Nephron progenitor cell (in vitro differentiated cells): ENCODE measurements at regions not wholly inside any gene's neighbourhood (a gene's known extent, or its start where the extent isn't known, plus 50 kb on each side); places are given as distances from the start of the nearest gene placed in this dataset.

Source experiments
- DNase-seq: peaks from one replicate; pipeline ENCODE4 v3.0.0; 2021
- H3K27ac Mint-ChIP-seq: 2 replicates; pipeline ENCODE4 v1.8.0; 2021; ENCODE audit warnings: mild to moderate bottlenecking, moderate library complexity, mixed read lengths
- H3K27me3 Mint-ChIP-seq: 2 replicates; pipeline ENCODE4 v1.8.0; 2021; ENCODE audit warnings: mild to moderate bottlenecking, low read depth, mixed read lengths; ENCODE audit not compliant: poor library complexity
- H3K36me3 Mint-ChIP-seq: 2 replicates; pipeline ENCODE4 v1.8.0; 2021; ENCODE audit warnings: low read depth, mixed read lengths
- H3K4me1 Mint-ChIP-seq: 2 replicates; pipeline ENCODE4 v1.8.0; 2021; ENCODE audit warnings: mixed read lengths
- H3K4me3 Mint-ChIP-seq: 2 replicates; pipeline ENCODE4 v1.8.0; 2021; ENCODE audit warnings: mild to moderate bottlenecking, moderate library complexity, mixed read lengths
- H3K9me3 Mint-ChIP-seq: 2 replicates; pipeline ENCODE4 v1.8.0; 2021; ENCODE audit warnings: mild to moderate bottlenecking, moderate library complexity, mixed read lengths
- TF ChIP-seq, protein P1 (sequence below): fragments of 200-600 bp; sonication (generic); IDR thresholded peaks from 2 replicates; pipeline ENCODE4 v1.5.0; 2021; ENCODE audit warnings: antibody characterized with exemption

DNA sequence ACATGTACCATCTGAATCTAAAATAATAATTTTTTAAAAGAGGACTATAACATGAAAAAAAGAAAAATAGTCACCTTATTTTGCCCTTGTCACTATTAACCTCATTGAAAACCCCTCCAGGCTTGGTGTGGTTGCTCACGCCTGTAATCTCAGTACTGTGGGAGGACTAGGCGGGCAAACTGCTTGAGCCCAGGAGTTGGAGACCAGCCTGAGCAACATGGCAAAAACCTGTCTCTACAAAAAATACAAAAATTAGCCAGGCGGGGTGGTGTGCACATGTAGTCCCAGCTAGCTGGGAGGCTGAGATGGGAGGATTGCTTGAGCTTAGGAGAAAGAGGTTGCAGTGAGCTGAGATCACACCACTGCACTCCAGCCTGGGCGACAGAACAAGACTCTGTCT lies 126.3 kb upstream of the KRAS start:
- no peaks in the 10 kb centered on the region for H3K9me3 Mint-ChIP-seq

DNA sequence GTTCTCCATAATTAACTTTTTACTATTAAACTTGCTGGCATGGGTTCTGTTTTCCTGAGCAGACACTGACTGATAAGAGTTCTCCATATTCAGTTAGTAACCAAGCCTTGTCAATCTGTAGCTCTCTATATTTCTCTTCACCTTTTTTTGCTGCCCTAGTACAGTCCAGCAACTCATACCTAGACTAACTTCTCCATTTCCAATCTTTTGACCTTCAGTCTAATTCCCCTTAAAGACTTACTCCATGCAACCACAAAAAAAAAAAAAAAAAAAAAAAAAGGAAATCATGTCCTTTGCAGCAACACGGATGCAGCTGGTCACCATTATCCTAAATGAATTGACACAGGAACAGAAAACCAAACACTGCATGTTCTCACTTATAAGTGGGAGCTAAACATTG lies 125.7 kb upstream of the KRAS start:
- Mint-ChIP-seq H3K9me3 (no peaks in the 10 kb centered on the region), H3K4me1 (peaks cover 5% of the 10 kb centered on the region), H3K36me3 (no peaks in the 10 kb centered on the region), H3K4me3 (no peak overlapping the region), H3K27ac (no peak overlapping the region), H3K27me3 (peaks cover under 1% of the 10 kb centered on the region)
- DNase-seq: no peak
- TF ChIP-seq, protein P1, sequence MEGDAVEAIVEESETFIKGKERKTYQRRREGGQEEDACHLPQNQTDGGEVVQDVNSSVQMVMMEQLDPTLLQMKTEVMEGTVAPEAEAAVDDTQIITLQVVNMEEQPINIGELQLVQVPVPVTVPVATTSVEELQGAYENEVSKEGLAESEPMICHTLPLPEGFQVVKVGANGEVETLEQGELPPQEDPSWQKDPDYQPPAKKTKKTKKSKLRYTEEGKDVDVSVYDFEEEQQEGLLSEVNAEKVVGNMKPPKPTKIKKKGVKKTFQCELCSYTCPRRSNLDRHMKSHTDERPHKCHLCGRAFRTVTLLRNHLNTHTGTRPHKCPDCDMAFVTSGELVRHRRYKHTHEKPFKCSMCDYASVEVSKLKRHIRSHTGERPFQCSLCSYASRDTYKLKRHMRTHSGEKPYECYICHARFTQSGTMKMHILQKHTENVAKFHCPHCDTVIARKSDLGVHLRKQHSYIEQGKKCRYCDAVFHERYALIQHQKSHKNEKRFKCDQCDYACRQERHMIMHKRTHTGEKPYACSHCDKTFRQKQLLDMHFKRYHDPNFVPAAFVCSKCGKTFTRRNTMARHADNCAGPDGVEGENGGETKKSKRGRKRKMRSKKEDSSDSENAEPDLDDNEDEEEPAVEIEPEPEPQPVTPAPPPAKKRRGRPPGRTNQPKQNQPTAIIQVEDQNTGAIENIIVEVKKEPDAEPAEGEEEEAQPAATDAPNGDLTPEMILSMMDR: no peak

More for the DNA sequence above, 126.3 kb upstream of the KRAS start:
- TF ChIP-seq, protein P1: no peak
- H3K4me1 Mint-ChIP-seq: peaks cover 5% of the 10 kb centered on the region
- H3K4me3 Mint-ChIP-seq: no peak overlapping the region
- H3K27ac Mint-ChIP-seq: no peak overlapping the region
- no peak for DNase-seq
- H3K36me3 Mint-ChIP-seq: no peaks in the 10 kb centered on the region
- H3K27me3 Mint-ChIP-seq: peaks cover 4% of the 10 kb centered on the region

DNA sequence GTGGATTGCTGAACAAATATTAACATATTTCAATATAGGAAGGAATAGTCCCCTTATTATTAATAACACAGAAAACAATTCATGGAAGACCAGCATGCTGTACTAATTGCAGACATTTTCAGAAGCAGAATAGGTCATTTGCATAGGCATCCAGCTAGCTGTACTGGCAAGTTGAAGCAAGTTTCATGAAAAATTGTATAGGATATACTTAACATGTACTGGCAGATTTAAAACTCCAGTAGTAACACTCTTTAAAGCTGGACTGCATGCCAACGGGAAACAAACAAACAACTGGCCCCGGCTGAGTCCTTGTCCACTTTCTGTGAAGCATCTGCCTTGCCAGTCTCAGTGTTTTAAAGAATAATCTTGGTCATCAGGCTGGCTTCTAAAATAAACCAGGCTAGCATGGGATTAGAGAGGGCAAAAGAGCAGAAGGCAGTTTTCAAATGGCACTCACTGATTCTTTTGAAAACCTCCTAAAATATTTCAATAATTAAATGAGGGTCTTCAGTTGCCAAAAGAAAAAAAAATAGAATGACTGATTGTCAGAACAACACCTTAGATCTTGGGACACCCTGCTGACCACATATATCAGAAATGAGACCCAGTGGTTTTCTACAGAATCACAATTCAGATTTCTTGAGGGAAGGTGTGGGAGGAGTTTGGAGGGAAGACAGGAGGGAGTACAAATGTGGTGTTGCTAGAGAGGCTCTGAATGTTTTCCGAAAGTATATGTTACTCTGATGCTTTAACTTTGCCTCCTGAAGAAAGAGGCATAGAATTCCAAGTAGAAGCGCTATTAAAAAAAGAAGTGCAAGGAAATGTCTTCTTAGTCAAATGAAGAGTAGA lies 122.5 kb upstream of the KRAS start:
- H3K4me3 Mint-ChIP-seq: no peak overlapping the region
- TF ChIP-seq, protein P1: no peak
- H3K27me3 Mint-ChIP-seq: no peaks in the 10 kb centered on the region
- DNase-seq: no peak
- H3K9me3 Mint-ChIP-seq: peaks cover 6% of the 10 kb centered on the region
- peaks cover 5% of the 10 kb centered on the region for H3K4me1 Mint-ChIP-seq
- no peak overlapping the region for H3K27ac Mint-ChIP-seq
- H3K36me3 Mint-ChIP-seq: no peaks in the 10 kb centered on the region

DNA sequence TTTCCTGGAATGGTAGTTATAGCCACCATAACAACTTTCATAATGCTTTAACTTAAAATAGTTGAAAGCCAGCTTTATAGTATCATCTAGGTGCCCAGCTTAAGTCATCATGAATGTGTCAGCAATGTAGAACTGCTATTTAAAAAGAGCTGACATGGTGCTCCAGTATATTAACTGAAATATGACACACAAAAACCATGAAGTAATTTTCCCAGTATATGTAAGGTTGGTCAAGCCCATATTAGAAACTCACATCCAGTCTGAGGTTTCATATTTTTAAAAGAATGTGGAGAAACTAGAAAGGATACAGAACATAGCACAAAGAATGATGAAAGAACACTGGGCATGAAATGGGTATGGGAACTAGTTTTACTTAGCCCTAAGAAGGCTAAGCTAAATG lies 121.3 kb upstream of the KRAS start:
- TF ChIP-seq, protein P1: no peak
- no peak overlapping the region for H3K27ac Mint-ChIP-seq
- no peaks in the 10 kb centered on the region for H3K36me3 Mint-ChIP-seq
- H3K9me3 Mint-ChIP-seq: peaks cover 6% of the 10 kb centered on the region
- H3K4me3 Mint-ChIP-seq: no peak overlapping the region
- no peaks in the 10 kb centered on the region for H3K27me3 Mint-ChIP-seq
- peaks cover 5% of the 10 kb centered on the region for H3K4me1 Mint-ChIP-seq
- DNase-seq: no peak

DNA sequence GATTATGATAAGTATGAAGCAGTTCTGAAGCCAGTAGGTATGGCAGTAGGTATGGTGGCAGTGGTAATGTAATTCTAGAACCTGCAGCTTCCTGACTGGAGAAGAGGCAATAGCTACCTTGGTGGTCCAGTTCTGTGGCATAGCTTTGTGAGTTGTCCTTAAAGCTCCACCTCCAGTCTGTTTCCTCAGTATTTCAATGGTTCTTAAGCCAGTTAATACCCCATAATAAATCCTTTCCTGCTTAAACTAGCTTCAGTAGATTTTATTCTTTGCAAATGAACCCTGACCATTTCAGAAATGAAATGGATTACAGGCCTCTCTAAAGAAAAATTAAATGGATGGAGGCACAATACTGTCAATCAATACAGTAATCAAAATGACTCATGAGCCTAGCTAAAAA lies 117.8 kb upstream of the KRAS start:
- Mint-ChIP-seq H3K4me1 (peaks cover 9% of the 10 kb centered on the region), H3K36me3 (no peaks in the 10 kb centered on the region), H3K9me3 (peaks cover 6% of the 10 kb centered on the region), H3K27ac (no peak overlapping the region), H3K27me3 (no peaks in the 10 kb centered on the region), H3K4me3 (no peak overlapping the region)
- DNase-seq: no peak
- TF ChIP-seq, protein P1: no peak

DNA sequence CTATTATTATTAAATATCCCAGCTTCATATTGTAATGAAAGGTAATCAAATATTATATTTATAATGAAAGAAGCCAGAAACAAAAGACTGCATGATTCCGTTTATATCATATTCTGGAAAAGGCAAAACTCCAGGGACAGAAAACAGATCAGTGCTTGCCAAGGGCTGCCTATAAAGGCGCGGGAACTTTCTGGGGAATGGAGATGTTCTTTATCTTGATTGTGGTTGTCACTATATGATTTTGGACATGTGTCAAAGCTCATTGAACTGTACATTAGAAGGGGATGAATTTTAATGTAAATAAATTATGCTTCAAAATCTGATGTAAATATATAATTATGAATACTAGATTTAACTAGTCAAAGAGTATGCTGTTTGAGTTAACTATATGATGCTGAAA lies 115.4 kb upstream of the KRAS start:
- Mint-ChIP-seq H3K9me3 (peaks cover 9% of the 10 kb centered on the region), H3K4me3 (no peak overlapping the region), H3K36me3 (no peaks in the 10 kb centered on the region), H3K27ac (no peak overlapping the region), H3K4me1 (peaks cover 5% of the 10 kb centered on the region), H3K27me3 (no peaks in the 10 kb centered on the region)
- DNase-seq: no peak
- TF ChIP-seq, protein P1: no peak
